GM12873 (cell line): ENCODE measurements at regions not wholly inside any gene's neighbourhood (a gene's known extent, or its start where the extent isn't known, plus 50 kb on each side); places are given as distances from the start of the nearest gene placed in this dataset.

Experiments used
- TF ChIP-seq, protein P1 (sequence below): IDR thresholded peaks from 2 replicates; pipeline ENCODE4 v1.5.1; 2012; ENCODE audit warnings: low read depth, mild to moderate bottlenecking, moderate library complexity, low read length, control low read depth; ENCODE audit not compliant: insufficient read depth; ENCODE audit errors: missing control alignments

- TF ChIP-seq, protein P1, sequence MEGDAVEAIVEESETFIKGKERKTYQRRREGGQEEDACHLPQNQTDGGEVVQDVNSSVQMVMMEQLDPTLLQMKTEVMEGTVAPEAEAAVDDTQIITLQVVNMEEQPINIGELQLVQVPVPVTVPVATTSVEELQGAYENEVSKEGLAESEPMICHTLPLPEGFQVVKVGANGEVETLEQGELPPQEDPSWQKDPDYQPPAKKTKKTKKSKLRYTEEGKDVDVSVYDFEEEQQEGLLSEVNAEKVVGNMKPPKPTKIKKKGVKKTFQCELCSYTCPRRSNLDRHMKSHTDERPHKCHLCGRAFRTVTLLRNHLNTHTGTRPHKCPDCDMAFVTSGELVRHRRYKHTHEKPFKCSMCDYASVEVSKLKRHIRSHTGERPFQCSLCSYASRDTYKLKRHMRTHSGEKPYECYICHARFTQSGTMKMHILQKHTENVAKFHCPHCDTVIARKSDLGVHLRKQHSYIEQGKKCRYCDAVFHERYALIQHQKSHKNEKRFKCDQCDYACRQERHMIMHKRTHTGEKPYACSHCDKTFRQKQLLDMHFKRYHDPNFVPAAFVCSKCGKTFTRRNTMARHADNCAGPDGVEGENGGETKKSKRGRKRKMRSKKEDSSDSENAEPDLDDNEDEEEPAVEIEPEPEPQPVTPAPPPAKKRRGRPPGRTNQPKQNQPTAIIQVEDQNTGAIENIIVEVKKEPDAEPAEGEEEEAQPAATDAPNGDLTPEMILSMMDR = no peak
Measured at GRCh38 chr14:97697772-97698171, 900.6 kb downstream of the VRK1 start.

GRCh38 chr14:97699026-97699425, 901.8 kb downstream of the VRK1 start:
- TF ChIP-seq, protein P1 = no peak

GRCh38 chr14:97703006-97703760, 906.0 kb downstream of the VRK1 start:
- TF ChIP-seq, protein P1 = no peak

GRCh38 chr14:97704316-97704885, 907.2 kb downstream of the VRK1 start:
- TF ChIP-seq, protein P1 = no peak

DNA sequence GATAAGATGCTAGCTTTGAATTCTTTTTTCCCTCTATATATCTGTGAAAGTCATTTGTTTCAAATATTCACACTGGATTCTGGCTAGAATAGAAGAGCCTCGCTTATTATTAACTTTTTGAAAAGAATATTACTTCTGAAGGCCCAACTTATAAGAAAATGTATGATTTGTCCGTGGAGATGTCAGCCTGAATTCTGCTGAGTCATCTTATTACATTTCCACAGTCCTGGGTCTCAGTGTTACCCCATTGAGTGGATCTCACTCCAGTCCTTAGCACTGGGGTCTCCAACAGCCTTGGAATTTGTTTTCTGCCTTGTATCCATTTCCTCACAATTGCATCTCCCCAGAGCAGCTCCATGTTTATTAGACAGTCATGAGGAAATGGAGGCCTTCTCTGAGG, 907.9 kb downstream of the VRK1 start:
- TF ChIP-seq, protein P1 = no peak

GRCh38 chr14:97705976-97706375, 908.8 kb downstream of the VRK1 start:
- TF ChIP-seq, protein P1 = no peak

DNA sequence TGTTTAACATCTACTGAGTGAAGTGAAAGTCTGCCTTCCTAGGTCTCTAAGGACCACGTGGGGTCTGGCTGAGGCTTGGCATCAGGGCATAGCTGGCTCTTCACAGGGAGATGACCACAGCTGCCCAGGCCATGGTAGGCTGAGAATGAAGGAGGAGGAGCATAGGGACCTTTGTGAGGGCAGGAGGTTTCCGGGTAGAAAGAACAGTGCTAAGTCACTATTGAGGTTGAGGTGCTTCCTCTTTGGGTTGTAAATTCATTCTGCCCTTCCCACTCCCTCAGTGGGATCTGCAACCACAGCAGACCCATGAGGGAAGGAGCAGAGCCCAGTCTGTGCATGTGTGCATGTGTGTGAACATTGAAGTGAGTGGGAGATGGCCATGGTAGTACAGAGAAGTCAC, 909.6 kb downstream of the VRK1 start:
- TF ChIP-seq, protein P1 = no peak
